K562 (cell line): ENCODE measurements at regions not wholly inside any gene's neighbourhood (a gene's known extent, or its start where the extent isn't known, plus 50 kb on each side); places are given as distances from the start of the nearest gene placed in this dataset.

Experiments
- MEIS2 ChIP-seq: fragments of 450-650 bp; IDR thresholded peaks from 2 replicates; pipeline ENCODE4 v1.6.1; 2014; ENCODE audit warnings: mild to moderate bottlenecking; ENCODE audit not compliant: partially characterized antibody
- NRF1 ChIP-seq, 2 experiments: fragments of 450-650 bp; IDR thresholded peaks in 1 of 2; conservative IDR thresholded peaks in 1 of 2; 2 replicates each; pipeline ENCODE4 v1.6.1; 2014; ENCODE audit warnings: mild to moderate bottlenecking in 2 of 2
- PHF20 ChIP-seq: fragments of 450-650 bp; IDR thresholded peaks from 2 replicates; pipeline ENCODE4 v1.6.1; 2018; ENCODE audit not compliant: partially characterized antibody
- POLR2A ChIP-seq: fragments of 450-650 bp; conservative IDR thresholded peaks from 2 replicates; pipeline ENCODE4 v1.6.1; 2016
- TAF1 ChIP-seq: IDR thresholded peaks from 2 replicates; pipeline ENCODE4 v1.6.1; 2011; ENCODE audit warnings: mild to moderate bottlenecking, low read length, moderate library complexity; ENCODE audit not compliant: insufficient read depth, control insufficient read depth, severe bottlenecking; ENCODE audit errors: extremely low read depth
- XRCC4 ChIP-seq: IDR thresholded peaks from one replicate; pipeline ENCODE4 v1.6.1; 2011; ENCODE audit not compliant: insufficient read depth, insufficient read length; ENCODE audit errors: extremely low read depth
- YY1 ChIP-seq, 3 experiments: IDR thresholded peaks; 2 replicates each; pipeline ENCODE4 v1.6.1; 2011; ENCODE audit warnings: low read length in 2 of 3, mild to moderate bottlenecking in 2 of 3, moderate library complexity in 2 of 3, borderline replicate concordance in 1 of 3, control low read depth in 1 of 3, low read depth in 1 of 3; ENCODE audit not compliant: insufficient read depth in 3 of 3, insufficient replicate concordance in 2 of 3, control insufficient read depth in 1 of 3, insufficient read length in 1 of 3; ENCODE audit errors: extremely low read depth in 1 of 3
- ZNF780A ChIP-seq: fragments of 250-450 bp; sonication (Bioruptor Pico); IDR thresholded peaks from 2 replicates; pipeline ENCODE4 v1.5.0; 2021; ENCODE audit warnings: mild to moderate bottlenecking

DNA sequence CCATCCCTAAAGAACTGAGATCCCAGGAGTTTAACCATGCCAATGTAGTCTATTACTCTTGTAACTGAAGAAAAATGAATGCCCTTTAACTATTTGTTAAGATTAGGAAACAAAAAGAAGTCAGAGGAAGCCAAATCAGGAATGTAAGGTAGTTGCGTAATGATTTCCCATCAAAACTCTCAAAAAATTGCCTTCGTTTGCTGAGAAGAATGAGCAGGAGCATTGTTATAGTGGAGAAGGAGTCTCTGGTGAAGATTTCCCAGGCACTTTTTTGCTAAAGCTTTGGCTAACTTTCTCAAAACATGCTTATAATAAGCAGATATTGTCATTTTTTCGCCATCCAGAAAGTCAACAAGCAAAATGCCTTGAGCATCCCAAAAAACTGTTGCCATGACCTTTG lies 224.0 kb upstream of the SIX2 start:
- TF ChIP-seq NRF1 (conservative IDR thresholded peaks at IDR 0.05 in 1 of 2, IDR thresholded peaks at IDR 0.05 in 1 of 2) (no peak), XRCC4 (no peak), MEIS2 (no peak), TAF1 (no peak), ZNF780A (CRISPR knock-in tag) (no peak), PHF20 (no peak), POLR2A (no peak), YY1 (IDR thresholded peaks at IDR 0.05; ENCODE audit: borderline replicate concordance in 1 of 3, control insufficient read depth in 1 of 3, extremely low read depth in 1 of 3, insufficient read depth in 3 of 3, insufficient read length in 1 of 3, insufficient replicate concordance in 2 of 3, low read depth in 1 of 3, low read length in 2 of 3) (no peak)
